ENCODE measurements at regions not wholly inside any gene's neighbourhood (a gene's known extent, or its start where the extent isn't known, plus 50 kb on each side); places are given as distances from the start of the nearest gene placed in this dataset.

GRCh38 chr13:57302604-57303003, 135.6 kb downstream of the PRR20E start:
- no peak overlapping the region for H3K4me3 Mint-ChIP-seq

DNA sequence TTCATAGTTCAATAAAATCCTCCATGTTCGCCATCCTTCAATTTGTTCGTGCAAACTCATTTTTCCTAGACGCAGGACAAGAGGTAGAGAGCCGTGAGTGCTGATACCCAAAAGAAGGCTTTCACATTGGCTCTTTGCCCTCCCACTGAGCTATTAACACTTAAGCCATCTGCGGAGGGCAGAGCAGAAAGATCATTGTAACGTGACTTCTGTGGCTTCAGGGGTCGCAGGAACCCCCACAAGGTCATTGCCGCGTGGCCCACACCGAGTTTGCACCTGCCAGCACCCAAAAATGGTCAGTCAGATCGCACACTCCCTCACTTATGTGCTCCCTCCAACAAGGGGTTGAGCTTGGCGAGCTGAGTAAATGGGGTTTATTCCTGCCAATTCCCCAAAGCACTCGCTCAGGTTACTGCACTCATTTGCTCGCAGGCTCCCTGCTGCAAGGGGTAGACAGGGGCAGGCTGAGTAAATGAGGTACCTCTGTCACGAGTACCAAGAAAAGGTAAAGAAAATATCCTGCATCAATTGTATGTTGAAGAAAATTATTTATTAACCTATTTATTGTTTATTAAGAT, 144.1 kb downstream of the PRR20E start:
- no peak overlapping the region for H3K4me3 Mint-ChIP-seq
- peaks cover 3% of the 10 kb centered on the region for H3K27me3 Mint-ChIP-seq (ENCODE audit: low read depth)

More at GRCh38 chr13:57302604-57303003, 135.6 kb downstream of the PRR20E start:
- no peak overlapping the region for H3K27ac Mint-ChIP-seq
- H3K36me3 Mint-ChIP-seq (ENCODE audit: low read depth) = no peaks in the 10 kb centered on the region
- H3K27me3 Mint-ChIP-seq (ENCODE audit: low read depth) = no peaks in the 10 kb centered on the region
- TF ChIP-seq CTCF (IDR thresholded peaks at IDR 0.05; ENCODE audit: unreplicated experiment in 3 of 3) = no peak
- H3K9me3 Mint-ChIP-seq = no peaks in the 10 kb centered on the region
- no peaks in the 10 kb centered on the region for H3K4me1 Mint-ChIP-seq

DNA sequence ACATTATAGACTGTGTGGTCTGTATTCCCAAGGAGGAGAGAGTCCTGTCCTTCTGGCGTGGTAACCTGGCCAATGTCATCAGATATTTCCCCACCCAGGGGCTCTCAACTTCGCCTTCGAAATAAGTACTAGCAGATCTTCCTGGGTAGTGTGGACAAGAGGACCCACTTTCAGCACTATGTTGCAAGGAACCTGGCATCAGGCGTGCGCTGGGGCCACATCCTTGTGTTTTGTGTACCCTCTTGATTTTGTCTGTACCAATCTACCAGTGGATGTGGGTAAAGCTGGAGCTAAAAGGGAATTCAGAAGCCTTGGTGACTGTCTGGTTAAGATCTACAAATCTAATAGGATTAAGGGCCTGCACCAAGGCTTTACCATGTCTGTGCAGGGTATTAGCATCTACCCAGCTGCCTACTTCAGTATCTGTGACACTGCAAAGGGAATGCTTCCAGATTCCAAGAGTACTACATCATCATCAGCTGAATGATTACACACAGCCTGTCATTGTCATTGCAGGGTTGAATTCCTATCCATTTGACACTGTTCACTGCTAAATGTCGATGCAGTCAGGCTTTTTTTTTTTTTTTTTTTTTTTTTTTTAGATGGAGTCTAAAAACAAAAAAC, 148.0 kb downstream of the PRR20E start:
- no peaks in the 10 kb centered on the region for H3K4me1 Mint-ChIP-seq

More for the DNA sequence above, 144.1 kb downstream of the PRR20E start:
- no peaks in the 10 kb centered on the region for H3K36me3 Mint-ChIP-seq (ENCODE audit: low read depth)
- H3K4me1 Mint-ChIP-seq = no peaks in the 10 kb centered on the region
- H3K27ac Mint-ChIP-seq = no peak overlapping the region
- H3K9me3 Mint-ChIP-seq = no peaks in the 10 kb centered on the region
- TF ChIP-seq CTCF (IDR thresholded peaks at IDR 0.05; ENCODE audit: unreplicated experiment in 3 of 3) = no peak

GRCh38 chr13:57326532-57326931, 159.5 kb downstream of the PRR20E start:
- no peaks in the 10 kb centered on the region for H3K27me3 Mint-ChIP-seq (ENCODE audit: low read depth)
- H3K36me3 Mint-ChIP-seq (ENCODE audit: low read depth) = no peaks in the 10 kb centered on the region
- no peaks in the 10 kb centered on the region for H3K9me3 Mint-ChIP-seq
- H3K4me1 Mint-ChIP-seq = no peaks in the 10 kb centered on the region
- no peak overlapping the region for H3K27ac Mint-ChIP-seq
- no peak overlapping the region for H3K4me3 Mint-ChIP-seq
- TF ChIP-seq CTCF (IDR thresholded peaks at IDR 0.05; ENCODE audit: unreplicated experiment in 3 of 3) = no peak

More for the DNA sequence above, 148.0 kb downstream of the PRR20E start:
- Mint-ChIP-seq H3K36me3 (ENCODE audit: low read depth) (no peaks in the 10 kb centered on the region), H3K27me3 (ENCODE audit: low read depth) (peaks cover 3% of the 10 kb centered on the region), H3K9me3 (no peaks in the 10 kb centered on the region), H3K27ac (no peak overlapping the region), H3K4me3 (no peak overlapping the region)
- TF ChIP-seq CTCF (IDR thresholded peaks at IDR 0.05; ENCODE audit: unreplicated experiment in 3 of 3) = no peak

DNA sequence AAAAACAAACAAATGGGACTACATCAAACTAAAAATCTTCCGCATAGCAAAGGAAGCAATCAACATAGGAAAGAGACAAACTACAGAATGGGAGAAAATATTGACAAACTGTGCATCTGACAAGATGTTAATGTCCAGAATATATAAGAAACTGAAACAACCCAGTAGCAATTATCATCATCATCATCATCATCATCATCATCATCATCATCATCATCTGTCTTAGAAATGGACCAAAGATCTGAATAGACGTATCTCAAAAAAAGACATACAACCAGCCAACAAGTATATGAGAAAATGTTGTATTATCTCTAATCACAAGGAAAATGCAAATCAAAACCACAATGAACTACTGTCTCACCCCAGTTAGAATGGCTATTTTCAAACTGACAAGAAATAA, 173.9 kb downstream of the PRR20E start:
- H3K9me3 Mint-ChIP-seq = no peaks in the 10 kb centered on the region
- no peaks in the 10 kb centered on the region for H3K4me1 Mint-ChIP-seq
- H3K27ac Mint-ChIP-seq = no peak overlapping the region
- H3K36me3 Mint-ChIP-seq (ENCODE audit: low read depth) = no peaks in the 10 kb centered on the region
- no peaks in the 10 kb centered on the region for H3K27me3 Mint-ChIP-seq (ENCODE audit: low read depth)
- no peak overlapping the region for H3K4me3 Mint-ChIP-seq
- no peak for TF ChIP-seq CTCF (IDR thresholded peaks at IDR 0.05; ENCODE audit: unreplicated experiment in 3 of 3)

GRCh38 chr13:57345526-57345925, 178.5 kb downstream of the PRR20E start:
- Mint-ChIP-seq H3K36me3 (ENCODE audit: low read depth) (no peaks in the 10 kb centered on the region), H3K27ac (no peak overlapping the region), H3K4me3 (no peak overlapping the region), H3K4me1 (no peaks in the 10 kb centered on the region), H3K27me3 (ENCODE audit: low read depth) (no peaks in the 10 kb centered on the region), H3K9me3 (no peaks in the 10 kb centered on the region)
- TF ChIP-seq CTCF (IDR thresholded peaks at IDR 0.05; ENCODE audit: unreplicated experiment in 3 of 3) = no peak
